GM23248 (cell line): ENCODE measurements at regions not wholly inside any gene's neighbourhood (a gene's known extent, or its start where the extent isn't known, plus 50 kb on each side); places are given as distances from the start of the nearest gene placed in this dataset.

Experiments used
- EZH2 ChIP-seq: fragments of 200-600 bp; sonication (generic); IDR thresholded peaks from 2 replicates; pipeline ENCODE4 v1.6.1; 2018; ENCODE audit warnings: antibody characterized with exemption, mild to moderate bottlenecking; ENCODE audit not compliant: insufficient read depth, poor library complexity, severe bottlenecking
- EZH2phosphoT487 ChIP-seq: fragments of 200-600 bp; sonication (generic); IDR thresholded peaks from 2 replicates; pipeline ENCODE4 v1.6.1; 2018; ENCODE audit warnings: antibody characterized with exemption, moderate library complexity, mild to moderate bottlenecking, low read depth; ENCODE audit not compliant: insufficient read depth

- TF ChIP-seq EZH2 (no peak), EZH2phosphoT487 (no peak)
Measured at GRCh38 chr11:15906481-15907035, 449.8 kb downstream of the SOX6 start.
